ENCODE measurements at regions not wholly inside any gene's neighbourhood (a gene's known extent, or its start where the extent isn't known, plus 50 kb on each side); places are given as distances from the start of the nearest gene placed in this dataset.

GRCh38 chr13:107458269-107458668, 757.1 kb downstream of the LIG4 start:
- Histone ChIP-seq H3K9me2 (replicated peaks; ENCODE audit: low read length) (no peaks in the 10 kb centered on the region), H3F3A (ENCODE audit: low read length, unreplicated experiment) (no peaks in the 10 kb centered on the region), H2AFZ (ENCODE audit: low read length) (no peak overlapping the region), H3K9ac (ENCODE audit: low read length) (no peak overlapping the region), H3K4me1 (ENCODE audit: insufficient read depth, low read length) (no peaks in the 10 kb centered on the region), H3K9me3 (ENCODE audit: low read length) (no peaks in the 10 kb centered on the region), H3K27me3 (ENCODE audit: low read length) (no peaks in the 10 kb centered on the region), H3K4me3 (ENCODE audit: low read length) (no peak overlapping the region), H3K4me2 (ENCODE audit: low read length) (no peak overlapping the region), H3K36me3 (ENCODE audit: low read depth, low read length) (no peaks in the 10 kb centered on the region), H4K20me1 (ENCODE audit: low read length) (no peaks in the 10 kb centered on the region), H3K79me2 (ENCODE audit: low read length) (no peaks in the 10 kb centered on the region), H3K27ac (ENCODE audit: low read length) (no peak overlapping the region)
- ChIA-PET CTCF (no interaction called here), POLR2A (ENCODE audit: unreplicated experiment) (no interaction called here)
- intact Hi-C loops (cut with micrococcal nuclease) = no loop called here
- no TSS peak for BruUV-seq (replicated peaks)
- TF ChIP-seq EZH2phosphoT487 (IDR thresholded peaks at IDR 0.05; ENCODE audit: borderline replicate concordance, low read length) = no peak
- ATAC-seq = no peak
- DNase-seq = no peak

- no peak overlapping the region for H3K27ac ChIP-seq (ENCODE audit: low read length)
- ChIA-PET POLR2A (ENCODE audit: unreplicated experiment) (no interaction called here), CTCF (no interaction called here)
- H3K4me3 ChIP-seq (ENCODE audit: low read length) = no peak overlapping the region
- no peak for ATAC-seq
- H2AFZ ChIP-seq (ENCODE audit: low read length) = no peak overlapping the region
- no peaks in the 10 kb centered on the region for H4K20me1 ChIP-seq (ENCODE audit: low read length)
- DNase-seq = no peak
- no peaks in the 10 kb centered on the region for H3K4me1 ChIP-seq (ENCODE audit: insufficient read depth, low read length)
- no peak for TF ChIP-seq CTCF (conservative IDR thresholded peaks at IDR 0.05; ENCODE audit: low read depth, low read length)
- no peak for TF ChIP-seq EZH2 (IDR thresholded peaks at IDR 0.05; ENCODE audit: low read length, unreplicated experiment)
- no peak for TF ChIP-seq EZH2phosphoT487 (IDR thresholded peaks at IDR 0.05; ENCODE audit: borderline replicate concordance, low read length)
- H3K9me3 ChIP-seq (ENCODE audit: low read length) = no peaks in the 10 kb centered on the region
- H3F3A ChIP-seq (ENCODE audit: low read length, unreplicated experiment) = no peaks in the 10 kb centered on the region
- H3K36me3 ChIP-seq (ENCODE audit: low read depth, low read length) = no peaks in the 10 kb centered on the region
- no peaks in the 10 kb centered on the region for H3K27me3 ChIP-seq (ENCODE audit: low read length)
- no peaks in the 10 kb centered on the region for H3K79me2 ChIP-seq (ENCODE audit: low read length)
- H3K4me2 ChIP-seq (ENCODE audit: low read length) = no peak overlapping the region
- no TSS peak for BruUV-seq (replicated peaks)
- no peak overlapping the region for H3K9ac ChIP-seq (ENCODE audit: low read length)
- intact Hi-C loops (cut with micrococcal nuclease) = no loop called here
- H3K9me2 ChIP-seq (replicated peaks; ENCODE audit: low read length) = no peaks in the 10 kb centered on the region
Measured at GRCh38 chr13:107457686-107458085, 757.6 kb downstream of the LIG4 start.

- CTCF ChIA-PET = no interaction called here
- POLR2A ChIA-PET (ENCODE audit: unreplicated experiment) = no interaction called here
Measured at GRCh38 chr13:107456431-107456830, 758.9 kb downstream of the LIG4 start.

More at GRCh38 chr13:107456431-107456830, 758.9 kb downstream of the LIG4 start:
- Histone ChIP-seq H3K4me3 (ENCODE audit: low read length) (no peak overlapping the region), H2AFZ (ENCODE audit: low read length) (no peak overlapping the region), H3K27me3 (ENCODE audit: low read length) (no peaks in the 10 kb centered on the region), H3K9me2 (replicated peaks; ENCODE audit: low read length) (no peaks in the 10 kb centered on the region), H3K9me3 (ENCODE audit: low read length) (no peaks in the 10 kb centered on the region), H3K9ac (ENCODE audit: low read length) (no peak overlapping the region), H3K27ac (ENCODE audit: low read length) (no peak overlapping the region), H4K20me1 (ENCODE audit: low read length) (no peaks in the 10 kb centered on the region), H3K79me2 (ENCODE audit: low read length) (no peaks in the 10 kb centered on the region), H3F3A (ENCODE audit: low read length, unreplicated experiment) (no peaks in the 10 kb centered on the region), H3K4me2 (ENCODE audit: low read length) (no peak overlapping the region), H3K36me3 (ENCODE audit: low read depth, low read length) (no peaks in the 10 kb centered on the region), H3K4me1 (ENCODE audit: insufficient read depth, low read length) (no peaks in the 10 kb centered on the region; the same call in 1 of the 2 replicates)
- intact Hi-C loops (cut with micrococcal nuclease) = no loop called here
- ATAC-seq = no peak
- DNase-seq = no peak
- no TSS peak for BruUV-seq (replicated peaks)
- TF ChIP-seq EZH2phosphoT487 (IDR thresholded peaks at IDR 0.05; ENCODE audit: borderline replicate concordance, low read length) (no peak), CTCF (conservative IDR thresholded peaks at IDR 0.05; ENCODE audit: low read depth, low read length) (no peak), EZH2 (IDR thresholded peaks at IDR 0.05; ENCODE audit: low read length, unreplicated experiment) (no peak)

All from PC-3 (cell line).